ENCODE measurements at regions not wholly inside any gene's neighbourhood (a gene's known extent, or its start where the extent isn't known, plus 50 kb on each side); places are given as distances from the start of the nearest gene placed in this dataset.
"Not testable (repeated sequence)": the region's sequence is repeated elsewhere in the genome, so short reads cannot be mapped to it uniquely, and the experiment has no call there.

DNA sequence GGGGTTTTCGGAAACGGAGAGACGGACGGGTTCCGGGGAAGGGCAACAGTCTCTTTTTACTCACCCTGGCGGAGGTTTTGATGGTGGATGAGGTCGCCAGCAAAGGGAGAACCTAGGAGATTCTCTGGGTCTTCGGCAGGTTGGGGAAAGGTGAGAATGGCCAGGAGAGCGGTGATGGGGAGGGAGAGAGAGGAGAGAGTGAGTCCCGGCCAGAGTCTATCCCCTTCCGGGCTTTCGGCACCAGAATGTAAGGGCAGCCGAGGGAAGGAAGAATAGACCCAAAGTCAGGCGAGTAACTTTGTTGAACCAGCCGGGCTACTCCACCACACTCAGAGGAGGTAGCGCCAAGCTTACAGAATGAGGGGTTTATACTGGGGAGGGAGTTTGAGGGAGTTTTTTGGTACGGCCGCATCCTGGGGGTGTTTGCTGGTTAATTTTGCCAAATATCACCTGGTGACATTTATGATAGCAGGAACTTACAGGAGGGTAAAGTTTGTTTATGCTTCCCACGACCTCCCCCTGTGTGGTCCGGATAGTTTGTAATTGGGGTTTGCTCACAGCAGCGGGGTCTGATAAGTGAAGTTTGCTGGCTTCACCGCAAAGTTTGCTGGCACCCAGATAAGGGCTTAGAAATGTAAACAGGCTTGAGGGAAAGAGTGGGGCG lies 141.1 kb upstream of the ETV3 start:
- in situ Hi-C loops (cut with HindIII; ENCODE audit: low sequenced_read_pairs), result no loop called here
- no peak for DNase-seq (ENCODE audit: low spot score)

GRCh38 chr1:157278383-157279137 lies 140.4 kb upstream of the ETV3 start:
- in situ Hi-C loops (cut with HindIII; ENCODE audit: low sequenced_read_pairs), result no loop called here
- DNase-seq (ENCODE audit: low spot score), result no peak

GRCh38 chr1:157277913-157278312 lies 139.7 kb upstream of the ETV3 start:
- no peak for DNase-seq (ENCODE audit: low spot score)
- in situ Hi-C loops (cut with HindIII; ENCODE audit: low sequenced_read_pairs), result no loop called here

- DNase-seq (ENCODE audit: low spot score), result no peak
- in situ Hi-C loops (cut with HindIII; ENCODE audit: low sequenced_read_pairs), result no loop called here
Observed at GRCh38 chr1:157277281-157277680, 139.1 kb upstream of the ETV3 start.

GRCh38 chr1:157274698-157275534 lies 136.7 kb upstream of the ETV3 start:
- no peak for DNase-seq (ENCODE audit: low spot score)
- in situ Hi-C loops (cut with HindIII; ENCODE audit: low sequenced_read_pairs), result no loop called here

DNA sequence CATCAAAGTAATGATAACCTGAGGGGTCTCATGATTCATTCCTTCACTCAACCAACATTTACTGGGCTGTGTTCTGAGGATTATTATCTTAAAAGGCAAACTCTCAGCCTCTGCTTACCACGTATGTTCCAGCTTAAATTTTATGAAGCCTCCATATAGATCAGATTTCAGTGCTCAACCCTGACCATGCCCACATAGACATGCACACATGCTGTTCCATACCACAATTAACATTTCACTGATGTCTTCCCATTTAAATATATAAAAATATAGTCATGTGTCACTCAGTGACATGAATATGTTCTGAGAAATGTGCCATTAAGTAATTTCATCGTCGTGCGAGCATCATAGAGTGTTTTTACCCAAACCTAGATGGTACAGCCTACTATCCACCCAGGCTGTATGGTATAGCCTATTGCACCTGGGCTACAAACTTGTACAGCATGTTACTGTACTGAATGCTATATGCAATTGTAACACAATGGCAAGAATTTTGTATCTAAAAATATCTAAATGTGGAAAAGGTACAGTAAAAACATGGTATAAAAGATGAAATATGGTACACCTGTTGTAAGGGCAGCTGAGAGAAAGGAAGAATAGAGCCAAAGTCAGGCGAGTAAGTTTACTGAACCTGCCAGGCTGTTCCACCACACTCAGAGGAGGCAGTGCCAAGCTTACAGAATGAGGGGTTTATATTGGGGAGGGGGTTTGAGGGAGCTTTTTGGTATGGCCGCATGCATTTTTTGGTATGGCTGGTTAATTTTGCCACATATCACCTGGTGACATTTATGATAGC lies 134.7 kb upstream of the ETV3 start:
- in situ Hi-C loops (cut with HindIII; ENCODE audit: low sequenced_read_pairs), result no loop called here
- DNase-seq (ENCODE audit: low spot score), result no peak

DNA sequence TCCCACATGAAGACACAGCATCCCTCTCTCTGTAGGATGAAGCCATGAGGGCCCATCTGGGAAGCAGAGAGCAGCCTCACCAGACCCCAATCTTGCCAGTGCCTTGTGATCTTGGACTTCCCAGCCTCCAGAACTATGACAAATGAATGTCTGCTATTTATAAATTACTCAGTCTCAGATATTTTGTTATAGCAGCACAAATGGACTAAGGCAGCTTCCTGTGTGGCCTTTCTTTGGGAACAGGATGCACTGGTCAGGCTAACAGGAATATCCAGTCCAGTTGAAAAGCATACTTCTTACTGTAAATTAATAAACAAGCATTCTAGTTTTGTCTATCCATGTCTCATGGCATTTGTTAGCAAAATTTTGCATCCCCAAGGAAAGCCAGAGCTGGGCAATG lies 134.1 kb upstream of the ETV3 start:
- DNase-seq (ENCODE audit: low spot score), result no peak
- in situ Hi-C loops (cut with HindIII; ENCODE audit: low sequenced_read_pairs), result no loop called here

DNA sequence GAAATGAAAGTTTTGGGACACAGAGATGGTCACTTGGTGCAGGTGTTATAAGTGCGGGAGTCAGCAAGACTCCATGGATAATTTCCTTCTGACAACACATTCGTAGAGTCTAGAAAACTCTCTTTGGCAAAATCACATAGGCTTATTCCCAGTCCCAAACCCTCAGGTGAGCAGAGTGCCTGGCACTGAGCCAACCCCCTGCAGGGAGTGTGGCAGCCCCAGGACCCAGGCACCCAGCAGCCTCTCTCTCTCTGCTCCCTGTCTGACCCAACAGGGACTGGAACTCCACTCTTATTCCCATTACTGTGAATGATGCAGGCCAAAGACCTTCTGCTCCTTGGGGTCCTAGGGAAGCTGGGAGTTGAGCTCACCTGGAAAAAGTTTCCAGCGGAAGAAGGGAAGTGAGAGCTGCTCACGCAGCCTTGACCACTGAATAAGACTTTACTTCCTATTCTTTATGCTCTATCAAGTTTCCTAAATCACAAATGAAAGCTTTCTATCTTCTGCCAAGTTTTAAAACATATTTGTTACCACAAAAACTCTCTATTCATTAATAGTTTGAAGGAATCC lies 132.6 kb upstream of the ETV3 start:
- in situ Hi-C loops (cut with HindIII; ENCODE audit: low sequenced_read_pairs), result no loop called here
- DNase-seq (ENCODE audit: low spot score), result no peak

DNA sequence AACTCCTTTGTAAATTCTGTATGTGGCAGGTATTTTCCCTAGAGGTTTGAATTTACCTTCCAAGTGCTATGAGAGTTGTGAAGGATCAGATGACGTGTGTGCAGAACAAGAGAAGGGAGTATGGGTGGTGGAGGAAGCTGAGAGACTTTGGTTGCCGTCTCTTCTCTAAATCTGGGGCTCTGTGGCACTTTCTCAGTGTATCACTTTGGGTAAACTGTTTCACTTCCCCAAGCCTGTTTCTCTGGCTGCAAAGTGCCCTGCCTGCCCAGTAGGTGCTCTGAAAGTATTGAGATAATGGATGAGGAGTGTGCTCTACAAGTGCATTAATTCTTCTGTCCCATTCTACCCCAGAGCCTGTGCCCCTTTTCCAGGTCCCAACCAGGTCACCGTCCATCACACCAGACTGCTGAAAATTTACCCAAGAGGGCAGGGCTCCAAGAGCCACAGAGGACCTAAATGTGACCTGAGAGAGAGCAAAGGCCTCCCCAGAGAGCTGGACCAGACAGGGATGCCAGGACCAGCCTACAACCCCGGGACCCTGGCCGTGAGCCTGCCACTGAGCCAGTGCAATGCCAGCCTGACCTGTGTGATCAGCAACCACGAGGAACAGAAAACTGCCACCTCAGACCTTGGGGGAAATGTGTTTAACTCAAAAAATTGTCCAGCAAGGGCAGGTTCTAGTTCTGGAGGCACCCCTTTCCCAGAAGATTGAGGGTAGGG lies 131.6 kb upstream of the ETV3 start:
- in situ Hi-C loops (cut with HindIII; ENCODE audit: low sequenced_read_pairs), result no loop called here
- no peak for DNase-seq (ENCODE audit: low spot score)

GRCh38 chr1:157262891-157263290 lies 124.7 kb upstream of the ETV3 start:
- in situ Hi-C loops (cut with HindIII; ENCODE audit: low sequenced_read_pairs), result no loop called here
- DNase-seq (ENCODE audit: low spot score), result no peak

DNA sequence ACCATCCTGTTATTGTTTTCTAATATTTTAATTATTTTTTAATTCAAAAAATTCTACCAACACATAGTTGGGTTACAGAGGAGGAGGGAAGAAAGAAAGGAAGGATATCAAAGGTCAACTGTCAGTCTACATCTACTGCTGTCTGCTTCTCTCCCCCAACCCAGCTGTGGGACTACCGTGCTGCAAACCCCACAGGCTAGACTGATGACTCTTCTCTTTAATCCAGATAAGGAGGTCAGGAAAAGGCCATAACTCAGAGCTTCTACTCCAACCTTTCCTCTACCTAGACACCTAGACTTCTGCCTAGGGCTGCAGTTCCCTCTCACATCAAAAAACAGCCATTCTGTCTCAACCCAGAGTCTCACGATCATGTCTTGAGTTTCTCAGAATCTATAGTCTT lies 124.2 kb upstream of the ETV3 start:
- no peak for DNase-seq (ENCODE audit: low spot score)
- in situ Hi-C loops (cut with HindIII; ENCODE audit: low sequenced_read_pairs), result no loop called here

DNA sequence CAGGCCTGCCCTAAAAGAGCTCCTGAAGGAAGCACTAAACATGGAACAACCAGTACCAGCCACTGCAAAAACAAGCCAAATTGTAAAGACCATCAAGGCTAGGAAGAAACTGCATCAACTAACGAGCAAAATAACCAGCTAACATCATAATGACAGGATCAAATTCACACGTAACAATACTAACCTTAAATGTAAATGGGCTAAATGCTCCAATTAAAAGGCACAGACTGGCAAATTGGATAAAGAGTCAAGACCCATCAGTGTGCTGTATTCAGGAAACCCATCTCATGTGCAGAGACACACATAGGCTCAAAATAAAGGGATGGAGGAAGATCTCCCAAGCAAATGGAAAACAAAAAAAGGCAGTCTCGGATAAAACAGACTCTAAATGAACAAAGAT lies 117.7 kb upstream of the ETV3 start:
- in situ Hi-C loops (cut with HindIII; ENCODE audit: low sequenced_read_pairs); DNase-seq (ENCODE audit: low spot score): not testable (repeated sequence)

DNA sequence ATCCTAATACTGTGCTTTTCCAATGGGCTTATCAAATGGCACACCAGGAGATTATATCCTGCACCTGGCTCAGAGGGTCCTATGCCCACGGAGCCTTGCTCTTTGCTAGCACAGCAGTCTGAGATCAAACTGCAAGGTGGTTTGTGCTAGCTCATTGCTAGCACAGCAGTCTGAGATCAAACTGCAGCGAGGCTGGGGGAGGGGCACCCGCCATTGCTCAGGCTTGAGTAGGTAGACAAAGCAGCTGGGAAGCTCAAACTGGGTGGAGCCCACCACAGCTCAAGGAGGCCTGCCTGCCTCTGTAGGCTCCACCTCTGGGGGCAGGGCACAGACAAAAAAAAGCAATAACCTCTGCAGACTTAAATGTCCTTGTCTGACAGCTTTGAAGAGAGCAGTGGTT lies 116.0 kb upstream of the ETV3 start:
- in situ Hi-C loops (cut with HindIII; ENCODE audit: low sequenced_read_pairs), result not testable (repeated sequence)

GRCh38 chr1:157252473-157252872 lies 114.3 kb upstream of the ETV3 start:
- in situ Hi-C loops (cut with HindIII; ENCODE audit: low sequenced_read_pairs), result no loop called here
- no peak for DNase-seq (ENCODE audit: low spot score)

More for the DNA sequence above, 116.0 kb upstream of the ETV3 start:
- not testable (repeated sequence) for DNase-seq (ENCODE audit: low spot score)

- in situ Hi-C loops (cut with HindIII; ENCODE audit: low sequenced_read_pairs), result no loop called here
- DNase-seq (ENCODE audit: low spot score), result no peak
Observed at GRCh38 chr1:157249739-157250138, 111.5 kb upstream of the ETV3 start.

DNA sequence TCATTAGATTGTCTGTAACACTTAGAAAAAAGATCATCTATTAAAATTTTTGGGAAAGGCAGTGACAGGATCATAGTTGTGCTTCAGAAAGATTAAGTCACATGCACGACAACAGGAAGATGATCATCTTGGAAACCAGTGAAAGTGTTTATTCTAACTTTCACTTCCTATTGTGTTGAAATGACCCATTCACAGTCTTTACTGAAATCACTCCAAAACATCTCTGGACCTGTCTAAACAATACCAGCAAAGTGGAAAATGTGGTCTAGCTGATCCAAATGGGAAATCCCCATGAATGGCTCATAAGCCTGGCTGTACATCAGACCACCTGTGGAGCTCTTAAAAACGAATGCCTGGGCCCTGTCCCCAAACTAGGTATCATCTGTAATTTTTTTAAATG lies 111.1 kb upstream of the ETV3 start:
- in situ Hi-C loops (cut with HindIII; ENCODE audit: low sequenced_read_pairs), result no loop called here
- DNase-seq (ENCODE audit: low spot score), result no peak

DNA sequence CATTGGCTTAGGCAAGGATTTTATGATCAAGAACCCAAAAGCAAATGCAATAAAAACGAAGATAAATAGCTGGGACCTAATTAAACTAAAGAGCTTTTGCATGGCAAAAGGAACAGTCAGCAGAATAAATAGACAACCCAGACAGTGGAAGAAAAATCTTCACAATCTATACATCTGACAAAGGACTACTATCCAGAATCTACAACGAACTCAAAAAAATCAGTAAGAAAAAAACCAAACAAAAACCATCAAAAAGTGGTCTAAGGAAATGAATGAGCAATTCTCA lies 109.5 kb upstream of the ETV3 start:
- DNase-seq (ENCODE audit: low spot score); in situ Hi-C loops (cut with HindIII; ENCODE audit: low sequenced_read_pairs): not testable (repeated sequence)

GRCh38 chr1:157247005-157247763 lies 109.0 kb upstream of the ETV3 start:
- in situ Hi-C loops (cut with HindIII; ENCODE audit: low sequenced_read_pairs), result no loop called here
- DNase-seq (ENCODE audit: low spot score), result no peak
